ENCODE measurements at regions not wholly inside any gene's neighbourhood (a gene's known extent, or its start where the extent isn't known, plus 50 kb on each side); places are given as distances from the start of the nearest gene placed in this dataset.

DNA sequence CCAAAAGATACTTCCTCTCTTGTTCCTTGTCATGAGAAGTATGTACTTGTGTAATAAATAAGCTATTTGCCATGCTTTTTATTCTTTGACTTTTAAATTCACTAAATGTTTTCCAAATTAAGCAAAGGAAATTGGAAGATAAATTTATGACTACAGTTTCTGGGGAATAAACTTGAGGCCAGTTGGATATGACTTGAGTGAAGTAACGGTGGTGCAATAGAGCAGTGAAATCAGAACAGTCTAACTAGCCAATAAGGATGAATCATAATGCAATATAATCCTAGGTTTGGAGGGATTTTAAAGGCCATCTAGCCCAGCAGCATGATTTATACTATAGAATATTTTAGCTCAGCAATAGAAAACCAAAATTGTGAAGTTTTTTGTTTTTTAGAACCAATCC is 183.8 kb upstream of the TCF21 start:
- H3K4me3 ChIP-seq (ENCODE audit: low read length), result no peak overlapping the region
- peak; percentile 95 for DNase-seq
- peaks cover 8% of the 10 kb centered on the region for H3K4me1 ChIP-seq (ENCODE audit: control insufficient read depth, insufficient read depth, low read length)
- H3K27ac ChIP-seq (ENCODE audit: low read length), result peak overlapping the region; percentile 22
- peaks cover 2% of the 10 kb centered on the region for H3K9me3 ChIP-seq (replicated peaks; ENCODE audit: control insufficient read depth, low read depth, low read length)
- no peaks in the 10 kb centered on the region for H3K27me3 ChIP-seq (ENCODE audit: control insufficient read depth, insufficient read depth, low read length)
- WGBS (ENCODE audit: insufficient coverage), result no CpG with 5 or more reads among the region's 1 CpG
- H3K36me3 ChIP-seq (ENCODE audit: control insufficient read depth, insufficient read depth, low read length), result no peaks in the 10 kb centered on the region

DNA sequence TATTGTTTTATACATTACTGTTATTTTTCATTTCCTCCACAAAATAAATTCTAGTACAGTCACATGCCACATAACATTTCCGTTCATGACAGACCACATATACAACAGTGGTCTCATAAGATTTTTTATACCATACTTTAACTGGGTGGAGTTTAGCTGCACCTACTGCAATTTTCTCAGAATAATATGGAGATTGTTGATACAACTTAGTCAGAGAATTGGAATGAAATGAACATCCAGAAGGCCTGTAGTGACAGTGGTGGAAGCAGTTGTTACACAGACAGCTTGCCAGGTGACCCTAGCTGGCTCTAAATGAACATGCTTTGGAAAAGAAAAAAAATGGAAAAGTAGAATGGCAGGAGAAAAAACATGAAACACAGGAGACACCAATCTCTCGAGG is 183.2 kb upstream of the TCF21 start:
- H3K27me3 ChIP-seq (ENCODE audit: control insufficient read depth, insufficient read depth, low read length), result no peaks in the 10 kb centered on the region
- H3K9me3 ChIP-seq (replicated peaks; ENCODE audit: control insufficient read depth, low read depth, low read length), result no peaks in the 10 kb centered on the region
- no CpG with 5 or more reads among the region's 2 CpGs for WGBS (ENCODE audit: insufficient coverage)
- no peak overlapping the region for H3K27ac ChIP-seq (ENCODE audit: low read length)
- DNase-seq, result peak; percentile 52
- H3K36me3 ChIP-seq (ENCODE audit: control insufficient read depth, insufficient read depth, low read length), result no peaks in the 10 kb centered on the region
- peaks cover 8% of the 10 kb centered on the region for H3K4me1 ChIP-seq (ENCODE audit: control insufficient read depth, insufficient read depth, low read length)
- H3K4me3 ChIP-seq (ENCODE audit: low read length), result no peak overlapping the region

DNA sequence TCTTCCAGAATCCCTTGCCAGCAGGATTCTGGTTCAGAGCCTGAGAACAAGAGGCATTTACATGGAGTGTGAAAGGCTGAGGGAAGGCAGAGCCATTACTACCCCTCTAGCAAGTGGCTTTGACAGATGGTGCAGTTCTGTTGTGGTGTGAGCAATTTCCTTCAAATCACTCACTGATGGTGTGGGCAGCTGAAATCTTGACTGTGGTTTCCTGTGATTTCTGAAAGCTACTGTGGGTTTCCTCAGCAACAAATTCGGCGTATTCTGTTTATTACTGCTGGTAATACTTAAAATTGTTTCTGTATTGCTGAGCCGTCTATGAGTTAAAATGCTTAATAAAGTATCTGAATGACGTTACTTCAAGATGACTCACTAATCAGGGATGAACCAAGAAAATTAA is 181.5 kb upstream of the TCF21 start:
- Histone ChIP-seq H3K36me3 (ENCODE audit: control insufficient read depth, insufficient read depth, low read length) (no peaks in the 10 kb centered on the region), H3K27me3 (ENCODE audit: control insufficient read depth, insufficient read depth, low read length) (no peaks in the 10 kb centered on the region), H3K9me3 (replicated peaks; ENCODE audit: control insufficient read depth, low read depth, low read length) (no peaks in the 10 kb centered on the region), H3K4me3 (ENCODE audit: low read length) (no peak overlapping the region), H3K4me1 (ENCODE audit: control insufficient read depth, insufficient read depth, low read length) (peaks cover 5% of the 10 kb centered on the region), H3K27ac (ENCODE audit: low read length) (no peak overlapping the region)
- peak; percentile 25 for DNase-seq
- WGBS (ENCODE audit: insufficient coverage), result no CpG with 5 or more reads among the region's 4 CpGs

DNA sequence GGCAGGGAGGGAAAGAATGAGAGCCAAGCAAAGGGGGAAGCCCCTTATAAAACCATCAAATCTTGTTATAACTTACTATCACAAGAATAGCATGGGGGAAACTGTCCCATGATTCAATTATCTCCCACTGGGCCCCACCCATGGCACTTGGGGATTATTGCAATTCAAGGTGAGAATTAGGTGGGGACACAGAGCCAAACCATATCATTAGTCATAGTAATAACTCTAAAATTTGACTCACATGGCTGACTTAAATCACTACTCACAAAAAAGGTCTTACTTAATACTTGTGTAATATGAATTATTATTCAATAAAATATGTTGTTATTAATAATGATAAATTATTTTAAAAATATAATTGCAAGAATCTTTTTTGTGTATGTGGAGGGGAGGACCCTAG is 178.1 kb upstream of the TCF21 start:
- H3K4me3 ChIP-seq (ENCODE audit: low read length), result no peak overlapping the region
- no peak overlapping the region for H3K27ac ChIP-seq (ENCODE audit: low read length)
- peaks cover 4% of the 10 kb centered on the region for H3K4me1 ChIP-seq (ENCODE audit: control insufficient read depth, insufficient read depth, low read length)
- no peaks in the 10 kb centered on the region for H3K27me3 ChIP-seq (ENCODE audit: control insufficient read depth, insufficient read depth, low read length)
- no peak for DNase-seq
- no peaks in the 10 kb centered on the region for H3K9me3 ChIP-seq (replicated peaks; ENCODE audit: control insufficient read depth, low read depth, low read length)
- H3K36me3 ChIP-seq (ENCODE audit: control insufficient read depth, insufficient read depth, low read length), result no peaks in the 10 kb centered on the region

DNA sequence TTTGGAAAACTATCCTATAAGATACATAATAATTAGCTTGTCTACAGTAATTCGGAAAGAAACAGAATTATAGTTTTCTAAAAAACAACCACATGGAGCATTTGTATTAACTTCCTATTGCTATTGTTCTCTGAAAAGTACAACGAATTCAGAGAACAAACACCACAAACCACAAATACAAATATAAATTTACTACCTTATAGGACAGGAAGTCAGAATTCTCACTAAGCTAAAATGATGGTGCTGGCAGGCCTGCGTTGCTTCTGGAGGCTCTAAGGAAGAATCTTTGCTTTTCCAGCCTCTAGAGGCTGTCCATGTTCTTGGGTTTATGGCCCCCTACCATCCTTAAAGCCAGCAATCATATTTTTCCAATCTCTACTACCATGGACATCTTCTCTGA is 173.6 kb upstream of the TCF21 start:
- Histone ChIP-seq H3K4me1 (ENCODE audit: control insufficient read depth, insufficient read depth, low read length) (no peaks in the 10 kb centered on the region), H3K36me3 (ENCODE audit: control insufficient read depth, insufficient read depth, low read length) (no peaks in the 10 kb centered on the region), H3K9me3 (replicated peaks; ENCODE audit: control insufficient read depth, low read depth, low read length) (no peaks in the 10 kb centered on the region), H3K4me3 (ENCODE audit: low read length) (no peak overlapping the region), H3K27ac (ENCODE audit: low read length) (no peak overlapping the region), H3K27me3 (ENCODE audit: control insufficient read depth, insufficient read depth, low read length) (no peaks in the 10 kb centered on the region)
- 80% methylated on average over 1 of the region's 3 CpGs for WGBS (ENCODE audit: insufficient coverage)
- no peak for DNase-seq

DNA sequence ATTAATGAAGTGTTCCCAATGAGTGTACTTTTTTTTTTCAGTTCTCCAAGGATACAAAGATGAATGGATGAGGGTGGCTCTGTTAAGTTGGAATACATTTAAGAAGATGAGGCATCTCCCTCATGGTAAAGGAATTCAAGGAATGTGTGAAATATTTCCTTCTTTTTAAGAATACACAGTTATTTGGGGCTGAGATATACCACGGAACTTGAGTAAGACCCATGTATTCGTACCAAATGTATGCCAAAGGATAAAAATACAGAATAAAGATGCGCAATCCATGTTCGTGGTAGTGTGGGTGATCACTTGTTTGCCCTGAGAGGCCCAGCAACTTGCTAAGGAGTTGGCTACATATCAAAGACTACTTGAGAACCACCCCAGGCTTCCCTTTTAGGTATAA is 164.2 kb upstream of the TCF21 start:
- DNase-seq, result no peak
- 60% methylated on average over 1 of the region's 4 CpGs for WGBS (ENCODE audit: insufficient coverage)

DNA sequence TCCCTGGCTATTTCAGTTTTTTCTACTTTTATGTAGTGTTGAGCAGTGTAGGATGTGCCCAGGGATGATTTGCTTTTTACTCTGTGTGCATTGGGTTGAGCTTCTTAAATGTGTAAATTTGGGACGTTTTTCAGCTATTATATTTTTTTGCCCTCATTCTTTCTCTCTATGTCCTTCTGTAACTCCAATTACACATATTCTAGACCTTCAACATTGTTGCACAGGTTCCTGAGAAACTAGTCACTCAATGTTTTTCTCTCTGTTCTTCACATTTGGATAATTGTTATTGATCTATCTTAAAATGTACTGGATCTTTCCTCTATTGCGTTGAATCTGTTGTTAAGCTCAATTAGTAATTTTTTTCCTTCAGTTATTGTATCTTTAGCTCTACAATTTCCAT is 162.7 kb upstream of the TCF21 start:
- Histone ChIP-seq H3K36me3 (ENCODE audit: control insufficient read depth, insufficient read depth, low read length) (no peaks in the 10 kb centered on the region), H3K27me3 (ENCODE audit: control insufficient read depth, insufficient read depth, low read length) (no peaks in the 10 kb centered on the region), H3K4me1 (ENCODE audit: control insufficient read depth, insufficient read depth, low read length) (no peaks in the 10 kb centered on the region), H3K4me3 (ENCODE audit: low read length) (no peak overlapping the region), H3K9me3 (replicated peaks; ENCODE audit: control insufficient read depth, low read depth, low read length) (peaks cover 12% of the 10 kb centered on the region), H3K27ac (ENCODE audit: low read length) (no peak overlapping the region)
- no peak for DNase-seq
- no CpG with 5 or more reads among the region's 2 CpGs for WGBS (ENCODE audit: insufficient coverage)

More for the DNA sequence above, 164.2 kb upstream of the TCF21 start:
- no peak overlapping the region for H3K4me3 ChIP-seq (ENCODE audit: low read length)
- H3K36me3 ChIP-seq (ENCODE audit: control insufficient read depth, insufficient read depth, low read length), result no peaks in the 10 kb centered on the region
- H3K27ac ChIP-seq (ENCODE audit: low read length), result no peak overlapping the region
- peaks cover 12% of the 10 kb centered on the region for H3K9me3 ChIP-seq (replicated peaks; ENCODE audit: control insufficient read depth, low read depth, low read length)
- H3K27me3 ChIP-seq (ENCODE audit: control insufficient read depth, insufficient read depth, low read length), result no peaks in the 10 kb centered on the region
- no peaks in the 10 kb centered on the region for H3K4me1 ChIP-seq (ENCODE audit: control insufficient read depth, insufficient read depth, low read length)

GRCh38 chr6:133730881-133731280 is 158.0 kb upstream of the TCF21 start:
- 17% methylated on average over 2 of the region's 4 CpGs for WGBS (ENCODE audit: insufficient coverage)
- DNase-seq, result peak; percentile 61
- H3K4me3 ChIP-seq (ENCODE audit: low read length), result no peak overlapping the region

GRCh38 chr6:133740218-133740617 is 148.7 kb upstream of the TCF21 start:
- no peak for DNase-seq
- Histone ChIP-seq H3K27me3 (ENCODE audit: control insufficient read depth, insufficient read depth, low read length) (no peaks in the 10 kb centered on the region), H3K4me1 (ENCODE audit: control insufficient read depth, insufficient read depth, low read length) (peaks cover 13% of the 10 kb centered on the region), H3K4me3 (ENCODE audit: low read length) (no peak overlapping the region), H3K27ac (ENCODE audit: low read length) (peak overlapping the region; percentile 77), H3K9me3 (replicated peaks; ENCODE audit: control insufficient read depth, low read depth, low read length) (no peaks in the 10 kb centered on the region), H3K36me3 (ENCODE audit: control insufficient read depth, insufficient read depth, low read length) (no peaks in the 10 kb centered on the region)
- 83% methylated on average over 2 of the region's 5 CpGs for WGBS (ENCODE audit: insufficient coverage)

More at GRCh38 chr6:133730881-133731280, 158.0 kb upstream of the TCF21 start:
- Histone ChIP-seq H3K4me1 (ENCODE audit: control insufficient read depth, insufficient read depth, low read length) (no peaks in the 10 kb centered on the region), H3K36me3 (ENCODE audit: control insufficient read depth, insufficient read depth, low read length) (no peaks in the 10 kb centered on the region), H3K27ac (ENCODE audit: low read length) (no peak overlapping the region), H3K9me3 (replicated peaks; ENCODE audit: control insufficient read depth, low read depth, low read length) (peaks cover 15% of the 10 kb centered on the region), H3K27me3 (ENCODE audit: control insufficient read depth, insufficient read depth, low read length) (no peaks in the 10 kb centered on the region)

GRCh38 chr6:133740816-133741215 is 148.1 kb upstream of the TCF21 start:
- H3K27ac ChIP-seq (ENCODE audit: low read length), result peak overlapping the region; percentile 77
- no peaks in the 10 kb centered on the region for H3K27me3 ChIP-seq (ENCODE audit: control insufficient read depth, insufficient read depth, low read length)
- H3K9me3 ChIP-seq (replicated peaks; ENCODE audit: control insufficient read depth, low read depth, low read length), result no peaks in the 10 kb centered on the region
- H3K36me3 ChIP-seq (ENCODE audit: control insufficient read depth, insufficient read depth, low read length), result no peaks in the 10 kb centered on the region
- H3K4me3 ChIP-seq (ENCODE audit: low read length), result no peak overlapping the region
- H3K4me1 ChIP-seq (ENCODE audit: control insufficient read depth, insufficient read depth, low read length), result peaks cover 13% of the 10 kb centered on the region
- WGBS (ENCODE audit: insufficient coverage), result no CpG with 5 or more reads among the region's 2 CpGs
- peak; percentile 79 for DNase-seq

GRCh38 chr6:133741375-133741861 is 147.5 kb upstream of the TCF21 start:
- WGBS (ENCODE audit: insufficient coverage), result 71% methylated on average over 2 of the region's 5 CpGs
- Histone ChIP-seq H3K9me3 (replicated peaks; ENCODE audit: control insufficient read depth, low read depth, low read length) (no peaks in the 10 kb centered on the region), H3K4me3 (ENCODE audit: low read length) (no peak overlapping the region), H3K27ac (ENCODE audit: low read length) (peak overlapping the region; percentile 77), H3K36me3 (ENCODE audit: control insufficient read depth, insufficient read depth, low read length) (no peaks in the 10 kb centered on the region), H3K27me3 (ENCODE audit: control insufficient read depth, insufficient read depth, low read length) (no peaks in the 10 kb centered on the region), H3K4me1 (ENCODE audit: control insufficient read depth, insufficient read depth, low read length) (peaks cover 13% of the 10 kb centered on the region)
- peak; percentile 65 for DNase-seq
